H1 (cell line): ENCODE measurements at regions not wholly inside any gene's neighbourhood (a gene's known extent, or its start where the extent isn't known, plus 50 kb on each side); places are given as distances from the start of the nearest gene placed in this dataset.

ENCODE experiments used
- CTCF ChIA-PET: fragments of 300-600 bp; sonication (Branson Sonifier 250); formaldehyde crosslinking; loops from one replicate; lab custom pipeline; 2021; ENCODE audit not compliant: partially characterized antibody; lab: Charles Lee
- POLR2A ChIA-PET: fragments of 300-600 bp; sonication (Branson Sonifier 250); formaldehyde crosslinking; loops from one replicate; lab custom pipeline; 2021; ENCODE audit warnings: inconsistent platforms; ENCODE audit not compliant: partially characterized antibody; lab: Charles Lee
- DNase-seq, 2 experiments: peaks; one replicate each; pipeline versions ENCODE4 v3.0.0 to v3.0.0-alpha.2; 2010 to 2022; ENCODE audit warnings: low spot score in 2 of 2, low read depth in 1 of 2, mixed read lengths in 1 of 2
- FAIRE-seq: peaks from 2 replicates; lab custom pipeline; 2011; peaks lifted over from hg19 to GRCh38; lab: Jason Lieb, UNC
- H2AFZ ChIP-seq: 2 replicates; pipeline ENCODE4 v1.8.1; 2012; ENCODE audit warnings: low read length, inconsistent platforms
- H2AK5ac ChIP-seq: 2 replicates; pipeline ENCODE4 v1.6.1; 2013; ENCODE audit warnings: low read depth, low read length
- H2BK120ac ChIP-seq: replicated peaks from 2 replicates; pipeline ENCODE3; 2013; ENCODE audit warnings: low read depth, low read length, inconsistent platforms
- H2BK12ac ChIP-seq: 2 replicates; pipeline ENCODE4 v1.6.1; 2013; ENCODE audit warnings: low read depth, low read length
- H2BK15ac ChIP-seq: 2 replicates; pipeline ENCODE4 v1.6.1; 2013; ENCODE audit warnings: low read length
- H2BK20ac ChIP-seq: 2 replicates; pipeline ENCODE4 v1.6.1; 2013; ENCODE audit warnings: low read length
- H2BK5ac ChIP-seq: 2 replicates; pipeline ENCODE4 v1.6.1; 2013; ENCODE audit warnings: low read depth, low read length
- H3K14ac ChIP-seq: 2 replicates; pipeline ENCODE4 v1.6.1; 2013; ENCODE audit warnings: inconsistent platforms; ENCODE audit not compliant: insufficient read length
- H3K18ac ChIP-seq: 2 replicates; pipeline ENCODE4 v1.6.1; 2013; ENCODE audit warnings: low read length; ENCODE audit errors: extremely low read depth
- H3K23ac ChIP-seq: 2 replicates; pipeline ENCODE4 v1.6.1; 2013; ENCODE audit warnings: inconsistent platforms; ENCODE audit not compliant: insufficient read length
- H3K23me2 ChIP-seq: 2 replicates; pipeline ENCODE4 v1.6.1; 2013; ENCODE audit warnings: low read depth, low read length
- H3K27ac ChIP-seq: 2 replicates; pipeline ENCODE4 v1.6.1; 2011; ENCODE audit warnings: low read depth, low read length, inconsistent platforms
- H3K27me3 ChIP-seq, 4 experiments: replicated peaks in 1 of 4; 1 replicate in 1 of 4; 2 replicates in 3 of 4; pipeline versions ENCODE4 v1.6.1 to v1.8.1; 2011 to 2013; ENCODE audit warnings: low read length in 3 of 4, mild to moderate bottlenecking in 3 of 4, inconsistent platforms in 2 of 4, mixed read lengths in 2 of 4, moderate library complexity in 1 of 4; ENCODE audit not compliant: control insufficient read depth in 3 of 4, insufficient read depth in 3 of 4; ENCODE audit errors: extremely low read depth in 1 of 4
- H3K36me3 ChIP-seq, 4 experiments: 2 replicates each; pipeline versions ENCODE4 v1.6.1 to v1.8.1; 2011 to 2013; ENCODE audit warnings: mild to moderate bottlenecking in 4 of 4, low read length in 3 of 4, moderate library complexity in 2 of 4, control low read depth in 1 of 4, inconsistent platforms in 1 of 4; ENCODE audit not compliant: insufficient read depth in 4 of 4, control insufficient read depth in 2 of 4
- H3K4ac ChIP-seq: replicated peaks from 2 replicates; pipeline ENCODE3; 2013; ENCODE audit warnings: low read length, low read depth, mixed read lengths, inconsistent platforms; ENCODE audit not compliant: insufficient read length
- H3K4me1 ChIP-seq, 4 experiments: replicated peaks in 1 of 4; 1 replicate in 1 of 4; 2 replicates in 3 of 4; pipeline versions ENCODE4 v1.6.1 to v1.8.1; 2011 to 2013; ENCODE audit warnings: low read length in 3 of 4, inconsistent platforms in 2 of 4, mixed read lengths in 1 of 4; ENCODE audit not compliant: insufficient read depth in 4 of 4, control insufficient read depth in 3 of 4
- H3K4me2 ChIP-seq, 2 experiments: 2 replicates each; pipeline versions ENCODE4 v1.6.1 to v1.8.1; 2011 to 2013; ENCODE audit warnings: low read depth in 2 of 2, low read length in 2 of 2, control low read depth in 1 of 2, inconsistent platforms in 1 of 2, mild to moderate bottlenecking in 1 of 2; ENCODE audit not compliant: insufficient read depth in 1 of 2
- H3K4me3 ChIP-seq, 4 experiments: fragments of 200-600, 300-600 bp in 1 of 4; sonication (generic), shearing (Covaris generic), sonication (Bioruptor Twin) in 1 of 4; 2 replicates each; pipeline versions ENCODE4 v1.5.1 to v1.8.1; 2011 to 2016; ENCODE audit warnings: low read length in 4 of 4, low read depth in 3 of 4, control low read depth in 2 of 4, inconsistent platforms in 2 of 4, mild to moderate bottlenecking in 2 of 4, mixed read lengths in 1 of 4, moderate library complexity in 1 of 4; ENCODE audit not compliant: insufficient read depth in 2 of 4; ENCODE audit errors: extremely low read depth in 1 of 4
- H3K56ac ChIP-seq: replicated peaks from 2 replicates; pipeline ENCODE3; 2013; ENCODE audit warnings: low read depth, mild to moderate bottlenecking, mixed read lengths, low read length, inconsistent platforms; ENCODE audit not compliant: insufficient read length
- H3K79me1 ChIP-seq: 2 replicates; pipeline ENCODE4 v1.6.1; 2013; ENCODE audit warnings: low read depth, low read length, control low read depth
- H3K79me2 ChIP-seq, 2 experiments: 2 replicates each; pipeline versions ENCODE4 v1.6.1 to v1.8.1; 2012 to 2013; ENCODE audit warnings: low read length in 2 of 2, mild to moderate bottlenecking in 2 of 2, inconsistent platforms in 1 of 2; ENCODE audit not compliant: insufficient read depth in 2 of 2, control insufficient read depth in 1 of 2
- H3K9ac ChIP-seq, 4 experiments: replicated peaks in 1 of 4; 1 replicate in 1 of 4; 2 replicates in 3 of 4; pipeline versions ENCODE4 v1.6.1 to v1.8.1; 2011 to 2013; ENCODE audit warnings: low read depth in 3 of 4, low read length in 3 of 4, control low read depth in 2 of 4, mild to moderate bottlenecking in 2 of 4, moderate library complexity in 2 of 4, inconsistent platforms in 1 of 4; ENCODE audit errors: extremely low read depth in 1 of 4
- H3K9me3 ChIP-seq, 2 experiments: 2 replicates each; pipeline versions ENCODE4 v1.6.1 to v1.8.1; 2012 to 2013; ENCODE audit warnings: mild to moderate bottlenecking in 2 of 2, moderate library complexity in 2 of 2, control low read depth in 1 of 2, inconsistent platforms in 1 of 2, low read depth in 1 of 2, low read length in 1 of 2, mixed read lengths in 1 of 2; ENCODE audit not compliant: insufficient read depth in 2 of 2
- H4K20me1 ChIP-seq, 2 experiments: replicated peaks in 1 of 2; 2 replicates each; pipeline versions ENCODE3 to v1.8.1; 2011 to 2013; ENCODE audit warnings: inconsistent platforms in 2 of 2, low read length in 2 of 2, mild to moderate bottlenecking in 1 of 2; ENCODE audit not compliant: insufficient read depth in 2 of 2, control insufficient read depth in 1 of 2
- H4K5ac ChIP-seq: 2 replicates; pipeline ENCODE4 v1.6.1; 2013; ENCODE audit warnings: low read length, low read depth, mixed read lengths, inconsistent platforms; ENCODE audit not compliant: insufficient read length
- H4K8ac ChIP-seq: 2 replicates; pipeline ENCODE4 v1.8.0; 2013; ENCODE audit warnings: mild to moderate bottlenecking, moderate library complexity, low read length, inconsistent platforms; ENCODE audit not compliant: insufficient read depth; ENCODE audit errors: extremely low read depth
- H4K91ac ChIP-seq: replicated peaks from 2 replicates; pipeline ENCODE3; 2013; ENCODE audit warnings: low read length, mixed read lengths, inconsistent platforms; ENCODE audit not compliant: insufficient read length
- BRCA1 ChIP-seq: IDR thresholded peaks from 2 replicates; pipeline ENCODE4 v1.6.1; 2012; ENCODE audit warnings: low read depth, low read length, improper control_type of control experiment
- CBX5 ChIP-seq: fragments of 300-800, 300-1000 bp; sonication (generic); IDR thresholded peaks from 2 replicates; pipeline ENCODE4 v1.7.1; 2016; ENCODE audit warnings: antibody characterized with exemption, low read length, low read depth
- CBX8 ChIP-seq: fragments of 300-800, 300-1000 bp; sonication (generic); IDR thresholded peaks from 2 replicates; pipeline ENCODE4 v1.7.1; 2016; ENCODE audit warnings: low read depth, low read length, borderline replicate concordance
- CHD1 ChIP-seq: IDR thresholded peaks from 2 replicates; pipeline ENCODE4 v1.6.1; 2012; ENCODE audit warnings: low read depth, low read length, improper control_type of control experiment
- HDAC2 ChIP-seq, 2 experiments: fragments of 300-600 bp in 1 of 2; sonication (generic) in 1 of 2; IDR thresholded peaks; 2 replicates each; pipeline ENCODE4 v1.6.1; 2011 to 2012; ENCODE audit warnings: low read depth in 2 of 2, low read length in 2 of 2, mild to moderate bottlenecking in 2 of 2, moderate library complexity in 2 of 2, borderline replicate concordance in 1 of 2, inconsistent platforms in 1 of 2
- KDM5A ChIP-seq: fragments of 200-600 bp; IDR thresholded peaks from 2 replicates; pipeline ENCODE4 v1.7.1; 2012; ENCODE audit warnings: mild to moderate bottlenecking, low read length, inconsistent platforms, mixed read lengths
- RAD21 ChIP-seq, 2 experiments: IDR thresholded peaks in 1 of 2; conservative IDR thresholded peaks in 1 of 2; 2 replicates each; pipeline ENCODE4 v1.6.1; 2011; ENCODE audit warnings: low read depth in 2 of 2, low read length in 2 of 2, improper control_type of control experiment in 1 of 2, inconsistent platforms in 1 of 2, mild to moderate bottlenecking in 1 of 2, moderate library complexity in 1 of 2
- RBBP5 ChIP-seq: IDR thresholded peaks from 2 replicates; pipeline ENCODE4 v1.7.1; 2012; ENCODE audit warnings: low read depth, mild to moderate bottlenecking, inconsistent platforms, low read length, moderate library complexity, borderline replicate concordance
- RNF2 ChIP-seq: fragments of 200-900, 300-1000 bp; sonication (generic); IDR thresholded peaks from 2 replicates; pipeline ENCODE4 v1.7.1; 2016; ENCODE audit warnings: borderline replicate concordance, low read depth, mild to moderate bottlenecking, antibody characterized with exemption, low read length; ENCODE audit not compliant: poor library complexity, severe bottlenecking; ENCODE audit errors: missing control alignments
- SIX5 ChIP-seq: IDR thresholded peaks from 2 replicates; pipeline ENCODE4 v1.6.1; 2011; ENCODE audit warnings: mild to moderate bottlenecking, low read depth, low read length
- SUZ12 ChIP-seq: fragments of 200-600 bp; sonication (generic); IDR thresholded peaks from 2 replicates; pipeline ENCODE4 v1.6.1; 2012; ENCODE audit warnings: mild to moderate bottlenecking, inconsistent platforms, low read length, moderate library complexity, mixed read lengths
- TAF7 ChIP-seq: optimal IDR thresholded peaks from 2 replicates; pipeline ENCODE3; 2011; ENCODE audit warnings: low read depth, mild to moderate bottlenecking, inconsistent platforms, low read length, moderate library complexity, borderline replicate concordance
- TEAD4 ChIP-seq: IDR thresholded peaks from 2 replicates; pipeline ENCODE4 v1.6.1; 2012; ENCODE audit warnings: low read depth, low read length, inconsistent platforms, mixed read lengths
- WGBS, 2 experiments: shearing (Covaris generic) in 1 of 2; methylation state at CpG; one replicate each; pipeline versions ENCODE4 v1.1.6 to v1.1.7; 2013 to 2015; ENCODE audit warnings: low lambda C conversion rate in 2 of 2, mixed read lengths in 2 of 2, inconsistent platforms in 1 of 2, low coverage in 1 of 2, missing lambda C conversion rate in 1 of 2; ENCODE audit not compliant: insufficient replicate concordance in 2 of 2, insufficient coverage in 1 of 2, insufficient read length in 1 of 2; ENCODE audit errors: extremely low coverage in 1 of 2, missing lambda C conversion rate in 1 of 2; 5-methylcytosine and 5-hydroxymethylcytosine counted together
- TF ChIP-seq, protein P1 (sequence below): IDR thresholded peaks from 2 replicates; pipeline ENCODE4 v1.6.1; 2012; ENCODE audit warnings: inconsistent platforms

DNA sequence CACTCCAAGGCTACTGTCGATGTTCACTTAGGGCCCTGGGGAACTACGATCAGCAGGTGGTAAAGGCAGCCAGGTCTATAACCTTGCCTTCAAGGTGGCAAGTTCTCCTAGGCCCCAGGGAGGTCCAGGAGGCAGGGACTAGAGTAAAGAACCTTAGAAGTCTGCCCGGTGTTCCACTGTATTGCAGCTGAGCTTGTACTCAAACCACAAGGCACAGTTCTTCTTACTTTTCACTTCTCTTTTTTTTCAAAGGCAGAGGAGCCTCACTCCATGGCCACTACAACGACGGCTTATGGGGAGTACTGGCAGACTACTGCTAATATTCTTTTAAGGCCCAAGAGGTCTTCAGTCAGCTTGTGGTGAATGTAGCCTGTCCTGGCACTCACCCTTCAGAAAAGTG, 78.8 kb upstream of the GPR174 start:
- Histone ChIP-seq H2AFZ (no peak overlapping the region), H3K56ac (no peak overlapping the region), H2BK5ac (no peak overlapping the region), H3K18ac (no peak overlapping the region), H4K5ac (no peak overlapping the region), H3K9me3 (no peaks in the 10 kb centered on the region), H3K4me3 (no peak overlapping the region), H2BK20ac (no peak overlapping the region), H3K14ac (no peak overlapping the region), H3K79me1 (no peaks in the 10 kb centered on the region), H3K4me2 (no peak overlapping the region), H3K4me1 (no peaks in the 10 kb centered on the region), H4K20me1 (no peaks in the 10 kb centered on the region), H2BK120ac (no peak overlapping the region), H2AK5ac (no peak overlapping the region), H2BK12ac (no peak overlapping the region), H4K8ac (no peak overlapping the region), H3K23me2 (no peaks in the 10 kb centered on the region), H3K27me3 (no peaks in the 10 kb centered on the region), H3K23ac (no peak overlapping the region), H3K9ac (no peak overlapping the region), H2BK15ac (no peak overlapping the region), H3K4ac (no peak overlapping the region), H3K36me3 (no peaks in the 10 kb centered on the region), H3K79me2 (no peaks in the 10 kb centered on the region), H3K27ac (no peak overlapping the region), H4K91ac (no peak overlapping the region)
- FAIRE-seq: no peak
- DNase-seq: no peak
- ChIA-PET CTCF (no interaction called here), POLR2A (no interaction called here)
- WGBS, 2 experiments: 97% methylated on average over 5 of the region's 5 CpGs; no CpG with 5 or more reads in 1 of the 2 experiments
- TF ChIP-seq HDAC2 (IDR thresholded peaks at IDR 0.05; ENCODE audit: borderline replicate concordance in 1 of 2, low read depth in 2 of 2, low read length in 2 of 2) (no peak), CHD1 (no peak), BRCA1 (no peak), RNF2 (no peak), CBX8 (no peak), RAD21 (IDR thresholded peaks at IDR 0.05 in 1 of 2, conservative IDR thresholded peaks at IDR 0.05 in 1 of 2; ENCODE audit: low read depth in 2 of 2, low read length in 2 of 2) (no peak), TEAD4 (no peak), CBX5 (no peak), KDM5A (no peak), TAF7 (no peak), RBBP5 (no peak), SUZ12 (no peak), SIX5 (no peak)
- TF ChIP-seq, protein P1, sequence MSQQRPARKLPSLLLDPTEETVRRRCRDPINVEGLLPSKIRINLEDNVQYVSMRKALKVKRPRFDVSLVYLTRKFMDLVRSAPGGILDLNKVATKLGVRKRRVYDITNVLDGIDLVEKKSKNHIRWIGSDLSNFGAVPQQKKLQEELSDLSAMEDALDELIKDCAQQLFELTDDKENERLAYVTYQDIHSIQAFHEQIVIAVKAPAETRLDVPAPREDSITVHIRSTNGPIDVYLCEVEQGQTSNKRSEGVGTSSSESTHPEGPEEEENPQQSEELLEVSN: no peak
